A673 (cell line): ENCODE measurements at regions not wholly inside any gene's neighbourhood (a gene's known extent, or its start where the extent isn't known, plus 50 kb on each side); places are given as distances from the start of the nearest gene placed in this dataset.

ENCODE experiments used
- EZH2 ChIP-seq: fragments of 200-600 bp; sonication (generic); IDR thresholded peaks from 2 replicates; pipeline ENCODE4 v1.6.1; 2017; ENCODE audit warnings: borderline replicate concordance, low read depth, mild to moderate bottlenecking, mixed read lengths, antibody characterized with exemption, low read length; ENCODE audit not compliant: poor library complexity, severe bottlenecking
- TF ChIP-seq, protein P1 (sequence below): fragments of 300-800, 200-600 bp; sonication (generic); conservative IDR thresholded peaks from 2 replicates; pipeline ENCODE4 v1.5.1; 2017; ENCODE audit warnings: low read depth, mild to moderate bottlenecking, antibody characterized with exemption, low read length, moderate library complexity, mixed read lengths

DNA sequence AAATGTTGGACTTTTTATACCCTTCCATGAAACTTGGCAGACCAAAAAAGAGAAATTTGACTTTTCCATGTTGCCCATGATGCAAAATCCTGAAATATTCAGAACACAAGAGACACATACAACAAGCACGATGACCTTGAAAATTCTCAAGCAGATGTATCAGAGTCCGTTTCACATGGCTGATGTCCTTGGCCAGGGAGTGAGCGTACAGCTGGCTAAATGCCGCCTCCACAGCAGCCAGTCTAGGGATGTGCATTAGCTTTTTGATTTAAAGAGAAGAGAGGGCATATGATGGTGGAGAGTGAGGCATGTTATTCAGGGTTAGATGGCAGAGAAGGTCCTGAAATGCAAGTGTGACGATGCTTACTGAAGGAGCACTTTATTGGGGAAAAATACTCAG, 148.0 kb upstream of the SEMA6A start:
- TF ChIP-seq EZH2, result no peak
- TF ChIP-seq, protein P1, sequence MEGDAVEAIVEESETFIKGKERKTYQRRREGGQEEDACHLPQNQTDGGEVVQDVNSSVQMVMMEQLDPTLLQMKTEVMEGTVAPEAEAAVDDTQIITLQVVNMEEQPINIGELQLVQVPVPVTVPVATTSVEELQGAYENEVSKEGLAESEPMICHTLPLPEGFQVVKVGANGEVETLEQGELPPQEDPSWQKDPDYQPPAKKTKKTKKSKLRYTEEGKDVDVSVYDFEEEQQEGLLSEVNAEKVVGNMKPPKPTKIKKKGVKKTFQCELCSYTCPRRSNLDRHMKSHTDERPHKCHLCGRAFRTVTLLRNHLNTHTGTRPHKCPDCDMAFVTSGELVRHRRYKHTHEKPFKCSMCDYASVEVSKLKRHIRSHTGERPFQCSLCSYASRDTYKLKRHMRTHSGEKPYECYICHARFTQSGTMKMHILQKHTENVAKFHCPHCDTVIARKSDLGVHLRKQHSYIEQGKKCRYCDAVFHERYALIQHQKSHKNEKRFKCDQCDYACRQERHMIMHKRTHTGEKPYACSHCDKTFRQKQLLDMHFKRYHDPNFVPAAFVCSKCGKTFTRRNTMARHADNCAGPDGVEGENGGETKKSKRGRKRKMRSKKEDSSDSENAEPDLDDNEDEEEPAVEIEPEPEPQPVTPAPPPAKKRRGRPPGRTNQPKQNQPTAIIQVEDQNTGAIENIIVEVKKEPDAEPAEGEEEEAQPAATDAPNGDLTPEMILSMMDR, result no peak
